T-helper 17 cell (primary cell): ENCODE measurements at regions not wholly inside any gene's neighbourhood (a gene's known extent, or its start where the extent isn't known, plus 50 kb on each side); places are given as distances from the start of the nearest gene placed in this dataset.

ENCODE experiments used
- ATAC-seq: fragments of 150-1000 bp; cut with Tn5 transposase; 2 replicates; pipeline ENCODE4 v1.10.0; 2021; ENCODE audit warnings: mild to moderate bottlenecking, moderate library complexity
- DNase-seq, 3 donors: peaks; one replicate each; pipeline versions ENCODE4 v3.0.0 to v3.0.0-alpha.2; 2020 to 2021
- H3K9me3 ChIP-seq: one replicate; pipeline ENCODE4 v1.7.0; 2013; ENCODE audit warnings: low read length, mild to moderate bottlenecking; ENCODE audit not compliant: control insufficient read depth, poor library complexity, severe bottlenecking
- H3K27ac Mint-ChIP-seq: one replicate; pipeline ENCODE4 v1.8.0; 2022; ENCODE audit warnings: mild to moderate bottlenecking, moderate library complexity, mixed read lengths
- H3K27me3 Mint-ChIP-seq: one replicate; pipeline ENCODE4 v1.8.0; 2022; ENCODE audit warnings: mixed read lengths
- H3K36me3 Mint-ChIP-seq: one replicate; pipeline ENCODE4 v1.8.0; 2022; ENCODE audit warnings: low read depth, mixed read lengths
- H3K4me1 Mint-ChIP-seq: one replicate; pipeline ENCODE4 v1.8.0; 2022; ENCODE audit warnings: mild to moderate bottlenecking, mixed read lengths
- H3K4me3 Mint-ChIP-seq: one replicate; pipeline ENCODE4 v1.8.0; 2022; ENCODE audit warnings: mild to moderate bottlenecking, moderate library complexity, mixed read lengths

DNA sequence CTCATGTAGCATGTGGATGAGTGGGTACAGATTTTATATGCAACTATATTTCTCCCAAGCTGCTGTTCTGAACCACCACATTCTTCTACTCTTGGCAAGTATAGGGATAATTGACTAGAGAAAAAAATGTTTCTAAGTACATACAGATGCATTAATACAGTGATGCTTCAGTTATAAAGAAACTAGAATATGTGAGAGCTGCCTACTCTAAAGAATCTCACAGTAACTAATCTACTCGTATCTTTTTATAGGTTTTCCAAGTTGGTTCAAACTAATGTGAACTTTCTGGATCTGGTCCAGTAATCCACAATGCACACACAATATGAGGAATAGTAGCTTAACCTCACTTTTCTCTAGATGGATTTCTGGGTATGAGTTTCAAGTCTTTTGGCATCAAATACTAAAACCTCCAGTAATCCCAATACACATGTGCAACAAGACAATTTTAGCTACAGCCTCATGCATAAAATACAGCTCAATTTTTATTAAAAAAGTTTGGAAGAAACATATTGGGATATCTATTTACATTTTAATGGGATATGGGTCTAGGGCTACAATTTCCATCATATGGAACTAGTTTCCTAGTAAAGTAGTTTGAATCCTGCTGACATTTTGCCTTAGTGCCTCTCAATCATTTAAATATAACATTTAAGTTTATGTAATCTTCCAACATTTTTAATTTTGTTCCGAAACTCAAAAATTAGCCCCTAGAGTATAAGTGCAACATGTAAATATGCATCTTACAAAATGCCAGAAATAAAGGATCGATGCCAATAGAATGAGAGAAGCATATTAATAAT, 2209.7 kb downstream of the LRRC4C start:
- Mint-ChIP-seq H3K4me3 (no peak overlapping the region), H3K4me1 (no peaks in the 10 kb centered on the region), H3K27ac (no peak overlapping the region), H3K27me3 (no peaks in the 10 kb centered on the region), H3K36me3 (no peaks in the 10 kb centered on the region)
- no peak for ATAC-seq
- H3K9me3 ChIP-seq = no peaks in the 10 kb centered on the region
- no peak for DNase-seq

DNA sequence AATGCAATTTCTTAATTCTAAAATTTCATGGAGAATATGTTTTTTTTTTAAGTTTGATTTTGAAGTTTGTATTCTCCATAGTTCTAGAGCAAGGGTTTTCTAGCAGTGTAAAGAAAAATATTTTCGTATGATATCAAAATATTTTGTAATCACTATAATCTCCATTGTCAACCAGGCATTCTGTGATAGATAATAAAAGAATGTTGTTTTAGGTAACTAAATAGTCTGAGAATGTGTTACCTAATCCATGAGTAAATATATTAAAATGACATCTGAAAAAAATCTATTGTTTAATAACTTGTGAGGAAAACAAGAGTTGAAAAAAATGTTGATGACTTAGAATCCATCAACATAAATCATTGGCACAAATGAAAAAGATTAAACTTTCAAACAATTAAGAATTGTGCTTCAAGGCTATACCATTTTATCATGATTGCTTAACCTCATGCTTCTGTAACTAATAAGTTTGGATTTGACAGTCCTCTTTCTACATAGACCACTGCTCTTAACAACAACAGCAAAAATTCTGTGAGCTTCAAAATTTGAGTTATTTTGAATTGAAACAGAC, 2211.8 kb downstream of the LRRC4C start:
- no peak for ATAC-seq

DNA sequence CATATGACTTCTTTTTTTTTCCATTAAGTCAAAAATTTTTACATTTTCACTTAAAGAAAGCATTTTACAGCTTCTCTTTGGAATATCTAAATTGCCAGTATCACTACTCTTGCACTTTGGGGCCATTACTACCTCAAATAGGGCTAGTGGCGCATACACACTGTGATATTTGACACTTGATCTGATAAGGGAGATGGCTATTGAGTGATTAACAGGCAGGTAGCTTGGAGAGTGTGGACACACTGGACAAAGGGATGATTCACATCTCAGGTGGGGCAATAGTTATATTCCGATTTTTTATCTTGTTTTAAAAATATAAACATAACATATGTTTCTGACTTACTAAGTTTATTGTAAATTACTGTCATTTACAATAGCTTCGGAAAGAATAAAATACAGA, 2219.9 kb downstream of the LRRC4C start:
- no peaks in the 10 kb centered on the region for H3K9me3 ChIP-seq
- ATAC-seq (no peak), DNase-seq (no peak)
- H3K27me3 Mint-ChIP-seq = no peaks in the 10 kb centered on the region
- no peak overlapping the region for H3K4me3 Mint-ChIP-seq
- H3K4me1 Mint-ChIP-seq = no peaks in the 10 kb centered on the region
- no peaks in the 10 kb centered on the region for H3K36me3 Mint-ChIP-seq
- no peak overlapping the region for H3K27ac Mint-ChIP-seq

More for the DNA sequence above, 2211.8 kb downstream of the LRRC4C start:
- H3K4me3 Mint-ChIP-seq = no peak overlapping the region
- no peaks in the 10 kb centered on the region for H3K36me3 Mint-ChIP-seq
- H3K9me3 ChIP-seq = no peaks in the 10 kb centered on the region
- H3K27me3 Mint-ChIP-seq = no peaks in the 10 kb centered on the region
- H3K27ac Mint-ChIP-seq = no peak overlapping the region
- no peaks in the 10 kb centered on the region for H3K4me1 Mint-ChIP-seq
- DNase-seq = no peak

DNA sequence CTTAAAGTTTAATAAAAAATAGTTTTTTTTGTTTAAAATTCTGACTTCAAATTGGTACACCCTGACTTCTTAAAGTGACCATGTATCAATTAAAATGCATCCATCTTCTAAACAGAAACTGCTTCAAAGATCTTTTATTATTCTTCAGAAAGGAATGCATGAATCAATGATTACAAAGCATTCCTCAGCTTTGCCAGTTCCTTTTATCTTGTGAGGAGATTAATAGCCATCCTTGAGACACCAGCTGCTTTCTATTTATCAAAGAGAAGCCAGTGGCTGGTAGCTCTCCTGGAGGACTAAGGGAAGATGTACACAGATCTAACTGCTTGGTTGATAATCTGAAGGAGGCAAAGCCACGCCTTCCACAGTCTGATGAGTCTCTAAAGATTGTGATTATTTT, 2222.5 kb downstream of the LRRC4C start:
- Mint-ChIP-seq H3K36me3 (no peaks in the 10 kb centered on the region), H3K27me3 (no peaks in the 10 kb centered on the region), H3K4me3 (no peak overlapping the region), H3K4me1 (no peaks in the 10 kb centered on the region), H3K27ac (no peak overlapping the region)
- DNase-seq (no peak), ATAC-seq (no peak)
- no peaks in the 10 kb centered on the region for H3K9me3 ChIP-seq

DNA sequence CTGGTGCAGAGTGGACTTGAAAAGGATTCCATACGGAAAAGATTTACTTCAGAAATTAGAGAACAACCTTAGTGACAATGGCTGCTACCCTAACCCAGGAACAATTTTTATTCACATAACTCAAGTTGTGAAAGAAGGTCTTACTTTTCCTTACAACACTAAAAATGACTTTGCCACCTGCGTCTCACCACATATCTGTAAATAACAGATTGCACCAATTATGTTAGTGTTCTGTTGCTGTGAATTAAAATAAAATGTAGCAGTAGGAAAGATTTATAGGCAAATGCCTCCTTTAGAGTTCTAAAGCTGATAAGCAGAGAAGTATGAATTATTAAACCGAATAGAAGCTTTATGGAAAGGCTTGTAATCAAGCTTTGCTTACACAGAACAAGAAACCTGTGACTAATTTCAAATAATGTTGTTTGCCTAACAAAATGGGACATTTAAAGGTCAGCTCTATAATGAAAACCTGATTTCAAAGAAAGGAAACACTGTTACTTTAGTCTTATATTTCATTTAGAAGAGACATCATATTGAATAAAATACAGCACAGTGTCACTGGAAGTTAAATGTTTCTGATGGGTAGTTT, 2237.8 kb downstream of the LRRC4C start:
- Mint-ChIP-seq H3K36me3 (no peaks in the 10 kb centered on the region), H3K4me1 (peaks cover 2% of the 10 kb centered on the region), H3K4me3 (no peak overlapping the region), H3K27ac (no peak overlapping the region), H3K27me3 (no peaks in the 10 kb centered on the region)
- ATAC-seq (no peak), DNase-seq (no peak)
- no peaks in the 10 kb centered on the region for H3K9me3 ChIP-seq

DNA sequence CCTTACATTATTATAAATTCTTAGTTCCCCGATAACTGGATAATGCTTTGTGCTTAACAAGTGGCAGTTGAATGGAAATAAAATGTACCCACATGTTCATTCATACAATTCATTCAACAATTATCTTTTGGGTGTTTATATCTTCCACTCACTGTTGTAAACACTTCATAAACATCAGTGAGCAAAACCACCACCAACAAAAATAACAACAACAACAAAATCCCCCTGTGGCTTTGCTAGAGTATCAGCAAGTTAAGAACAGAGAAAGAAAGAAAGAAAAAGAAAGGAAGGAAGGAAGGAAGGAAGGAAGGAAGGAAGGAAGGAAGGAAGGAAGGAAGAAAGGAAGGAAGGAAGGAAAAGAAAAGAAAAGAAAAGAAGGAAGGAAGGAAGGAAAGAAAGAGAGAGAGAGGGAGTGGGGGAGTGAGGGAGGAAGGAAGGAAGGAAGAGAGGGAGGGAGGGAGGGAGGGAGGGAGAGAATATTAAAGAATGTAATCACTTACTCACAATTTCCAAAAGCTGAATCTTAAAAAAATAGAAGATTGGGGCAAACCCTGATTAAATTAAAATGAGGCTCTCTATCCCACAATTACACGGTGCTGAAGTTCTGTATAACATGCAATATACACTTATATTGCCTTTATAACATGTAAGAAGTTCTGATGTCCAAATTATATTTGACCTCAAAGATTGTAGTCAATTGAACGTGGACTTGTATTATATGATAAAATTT, 2238.8 kb downstream of the LRRC4C start:
- H3K9me3 ChIP-seq = no peaks in the 10 kb centered on the region
- H3K27me3 Mint-ChIP-seq = no peaks in the 10 kb centered on the region
- no peak overlapping the region for H3K4me3 Mint-ChIP-seq
- no peak for DNase-seq
- no peak overlapping the region for H3K27ac Mint-ChIP-seq
- no peak for ATAC-seq
- no peaks in the 10 kb centered on the region for H3K36me3 Mint-ChIP-seq
- peaks cover 2% of the 10 kb centered on the region for H3K4me1 Mint-ChIP-seq

DNA sequence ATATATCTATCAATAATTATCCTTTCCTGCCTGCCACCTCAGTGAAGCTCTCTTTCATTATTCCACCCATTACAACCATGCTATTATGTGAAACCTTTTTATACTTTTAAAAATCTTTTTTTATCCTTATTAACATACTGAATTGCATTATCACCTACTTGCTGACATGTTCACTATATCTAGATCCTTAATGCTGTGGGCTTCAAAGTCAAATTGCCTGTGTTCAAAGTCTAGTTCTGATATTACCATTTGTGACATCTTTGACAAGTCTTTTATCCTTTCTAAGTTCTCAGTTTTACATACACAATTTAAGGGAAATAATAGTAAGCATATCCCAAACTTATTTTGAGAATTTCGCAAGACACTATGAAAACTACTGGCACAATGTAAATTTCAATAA, 2239.4 kb downstream of the LRRC4C start:
- H3K4me1 Mint-ChIP-seq = peaks cover 2% of the 10 kb centered on the region
- no peaks in the 10 kb centered on the region for H3K9me3 ChIP-seq
- no peak overlapping the region for H3K4me3 Mint-ChIP-seq
- no peaks in the 10 kb centered on the region for H3K36me3 Mint-ChIP-seq
- H3K27me3 Mint-ChIP-seq = no peaks in the 10 kb centered on the region
- DNase-seq (no peak), ATAC-seq (no peak)
- no peak overlapping the region for H3K27ac Mint-ChIP-seq

DNA sequence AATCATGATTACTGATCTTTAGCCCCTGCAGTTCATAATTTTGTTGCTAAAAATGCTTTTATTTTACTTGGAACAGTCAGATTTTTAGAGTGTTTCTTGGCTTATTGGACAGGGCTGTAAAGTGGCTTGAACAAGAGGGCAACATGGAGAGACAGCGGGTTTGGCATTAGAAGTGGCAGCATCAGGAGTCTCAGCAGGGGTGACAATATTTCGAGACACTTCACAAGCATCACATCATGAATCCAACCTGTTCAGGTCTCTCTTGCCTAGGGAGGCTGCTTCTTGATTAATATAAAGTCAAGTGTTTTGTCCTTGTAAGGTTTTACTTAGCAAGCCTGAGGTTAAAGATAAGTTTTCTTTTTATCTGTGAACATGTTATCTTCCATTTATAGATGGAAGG, 2249.5 kb downstream of the LRRC4C start:
- no peaks in the 10 kb centered on the region for H3K36me3 Mint-ChIP-seq
- no peaks in the 10 kb centered on the region for H3K27me3 Mint-ChIP-seq
- H3K4me1 Mint-ChIP-seq = no peaks in the 10 kb centered on the region
- no peaks in the 10 kb centered on the region for H3K9me3 ChIP-seq
- ATAC-seq = no peak
- peak overlapping the region; percentile 19 for H3K4me3 Mint-ChIP-seq
- H3K27ac Mint-ChIP-seq = no peak overlapping the region
- no peak for DNase-seq

DNA sequence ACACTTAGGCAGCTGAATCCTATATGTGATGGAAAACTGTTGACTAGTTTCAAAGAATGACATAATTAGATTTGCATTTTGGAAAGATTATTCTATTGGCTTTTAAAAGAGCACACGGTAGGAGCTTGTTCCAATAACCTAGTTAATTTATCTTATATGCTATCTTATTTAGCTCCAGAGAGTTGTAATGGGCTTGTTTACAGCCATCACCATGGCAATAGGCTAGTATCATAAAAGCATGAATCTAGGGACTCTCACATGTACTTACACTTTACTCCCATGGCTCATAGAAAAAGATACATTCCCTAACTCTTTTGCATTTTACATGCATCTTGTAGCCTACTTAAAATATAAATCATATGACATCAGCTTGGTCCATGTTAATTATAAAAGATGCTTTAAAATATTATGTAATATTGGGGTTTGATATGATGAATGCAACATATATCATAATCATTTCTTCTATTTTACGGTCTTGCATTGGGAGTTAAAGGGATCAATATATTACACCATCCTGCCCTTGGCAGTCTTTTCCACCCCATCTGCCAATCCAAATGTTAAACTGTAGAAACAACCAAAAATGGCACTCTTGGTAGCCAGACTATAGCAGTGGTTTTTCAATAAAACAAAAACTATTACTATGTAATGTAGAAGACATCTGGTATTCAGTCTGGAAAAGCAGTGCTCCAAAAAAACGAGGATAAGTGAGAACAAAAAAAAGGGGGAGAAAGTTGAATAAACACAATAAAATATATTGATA, 2254.0 kb downstream of the LRRC4C start:
- no peaks in the 10 kb centered on the region for H3K27me3 Mint-ChIP-seq
- H3K4me3 Mint-ChIP-seq = no peak overlapping the region
- DNase-seq (no peak), ATAC-seq (no peak)
- no peaks in the 10 kb centered on the region for H3K9me3 ChIP-seq
- H3K4me1 Mint-ChIP-seq = no peaks in the 10 kb centered on the region
- no peak overlapping the region for H3K27ac Mint-ChIP-seq
- H3K36me3 Mint-ChIP-seq = no peaks in the 10 kb centered on the region

DNA sequence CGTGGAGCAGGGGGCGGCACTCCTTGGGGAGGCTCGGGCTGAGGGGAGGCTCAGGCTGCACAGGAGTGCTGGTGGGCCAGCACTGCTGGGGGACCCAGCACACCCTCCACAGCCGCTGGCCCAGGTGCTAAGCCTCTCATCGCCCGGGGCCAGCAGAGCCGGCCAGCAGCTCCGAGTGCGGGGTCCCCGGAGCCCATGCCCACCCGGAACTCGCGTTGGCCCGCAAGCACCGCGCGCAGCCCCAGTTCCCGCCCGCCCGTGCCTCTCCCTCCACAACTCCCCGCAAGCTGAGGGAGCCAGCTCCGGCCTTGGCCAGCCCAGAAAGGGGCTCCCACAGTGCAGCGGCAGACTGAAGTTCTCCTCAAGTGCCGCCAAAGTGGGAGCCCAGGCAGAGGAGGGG, 2266.8 kb downstream of the LRRC4C start:
- no peaks in the 10 kb centered on the region for H3K36me3 Mint-ChIP-seq
- no peaks in the 10 kb centered on the region for H3K27me3 Mint-ChIP-seq
- no peak overlapping the region for H3K27ac Mint-ChIP-seq
- no peak for ATAC-seq
- DNase-seq = no peak
- H3K9me3 ChIP-seq = no peaks in the 10 kb centered on the region
- H3K4me1 Mint-ChIP-seq = no peaks in the 10 kb centered on the region
- no peak overlapping the region for H3K4me3 Mint-ChIP-seq

DNA sequence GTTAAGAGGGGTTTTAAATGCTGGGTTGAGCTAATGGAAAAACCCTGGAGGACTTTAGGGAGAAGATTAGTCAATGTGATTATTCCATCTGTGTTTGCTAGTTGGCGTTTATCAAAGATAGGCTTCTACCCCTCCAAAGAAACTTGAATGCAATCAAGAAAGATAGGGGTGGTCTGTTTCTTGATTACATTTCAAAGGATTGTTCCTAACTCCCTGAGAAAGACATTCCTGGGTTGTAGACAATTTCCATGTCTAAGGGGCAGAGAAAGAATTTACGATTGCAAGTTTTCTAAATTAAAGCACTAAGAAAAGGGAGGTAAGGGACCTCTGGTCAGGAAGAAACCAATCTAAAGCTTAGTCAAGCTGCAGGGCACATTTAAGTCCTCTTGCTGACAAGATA, 2268.7 kb downstream of the LRRC4C start:
- no peak for ATAC-seq
- H3K4me1 Mint-ChIP-seq = no peaks in the 10 kb centered on the region

DNA sequence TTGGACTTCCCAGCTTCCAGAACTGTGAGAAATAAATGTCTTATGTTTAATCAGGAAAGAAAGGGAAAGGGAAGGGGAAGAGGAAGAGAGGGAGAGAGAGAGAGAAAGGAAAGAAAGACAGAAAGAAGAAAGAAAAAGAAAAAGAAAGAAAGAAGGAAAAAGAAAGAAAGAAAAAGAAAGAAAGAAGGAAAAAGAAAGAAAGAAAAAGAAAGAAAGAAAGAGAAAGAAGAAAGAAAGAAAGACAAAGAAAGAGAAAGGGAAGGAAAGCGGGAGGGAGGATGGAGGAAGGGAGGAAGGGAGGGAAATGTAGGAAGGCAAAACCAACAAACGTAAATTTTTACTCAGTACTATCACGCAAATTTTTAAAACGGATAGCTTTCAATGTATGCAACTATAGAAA, 2281.8 kb downstream of the LRRC4C start:
- DNase-seq (no peak), ATAC-seq (no peak)
- no peak overlapping the region for H3K4me3 Mint-ChIP-seq
- no peak overlapping the region for H3K27ac Mint-ChIP-seq
- H3K36me3 Mint-ChIP-seq = no peaks in the 10 kb centered on the region
- H3K4me1 Mint-ChIP-seq = no peaks in the 10 kb centered on the region
- no peaks in the 10 kb centered on the region for H3K27me3 Mint-ChIP-seq
- no peaks in the 10 kb centered on the region for H3K9me3 ChIP-seq

More for the DNA sequence above, 2268.7 kb downstream of the LRRC4C start:
- H3K36me3 Mint-ChIP-seq = no peaks in the 10 kb centered on the region
- H3K27ac Mint-ChIP-seq = no peak overlapping the region
- no peak for DNase-seq
- no peaks in the 10 kb centered on the region for H3K9me3 ChIP-seq
- no peak overlapping the region for H3K4me3 Mint-ChIP-seq
- no peaks in the 10 kb centered on the region for H3K27me3 Mint-ChIP-seq

DNA sequence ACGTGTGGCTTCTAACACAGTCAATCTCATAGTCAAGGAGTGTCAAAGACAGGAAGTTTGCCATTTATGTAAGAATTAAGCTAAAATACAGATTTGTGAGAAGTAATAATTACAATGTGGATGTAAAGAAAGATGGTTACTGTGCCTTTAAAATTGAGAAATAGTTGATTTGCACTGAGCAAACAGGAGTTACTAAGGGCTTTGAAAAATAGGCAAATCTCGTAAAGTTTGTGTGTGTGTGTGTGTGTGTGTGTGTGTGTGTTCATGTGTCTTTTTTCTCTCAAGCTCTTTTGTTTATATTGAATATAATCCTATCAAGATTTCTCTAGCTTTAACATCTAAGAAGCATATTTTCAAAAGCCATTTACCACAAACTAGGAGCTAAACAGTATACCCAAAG, 2284.5 kb downstream of the LRRC4C start:
- Mint-ChIP-seq H3K27me3 (no peaks in the 10 kb centered on the region), H3K27ac (no peak overlapping the region), H3K4me3 (no peak overlapping the region), H3K4me1 (no peaks in the 10 kb centered on the region), H3K36me3 (no peaks in the 10 kb centered on the region)
- no peaks in the 10 kb centered on the region for H3K9me3 ChIP-seq
- DNase-seq (no peak), ATAC-seq (no peak)
